PFSK-1 (cell line): ENCODE measurements at regions not wholly inside any gene's neighbourhood (a gene's known extent, or its start where the extent isn't known, plus 50 kb on each side); places are given as distances from the start of the nearest gene placed in this dataset.

Experiments
- POLR2AphosphoS5 ChIP-seq: IDR thresholded peaks from 2 replicates; pipeline ENCODE4 v1.6.1; 2012; ENCODE audit warnings: low read depth, mild to moderate bottlenecking, control low read depth, low read length, moderate library complexity
- SIN3A ChIP-seq: IDR thresholded peaks from 2 replicates; pipeline ENCODE4 v1.6.1; 2012; ENCODE audit warnings: mild to moderate bottlenecking, low read length, moderate library complexity, borderline replicate concordance; ENCODE audit not compliant: insufficient read depth
- TAF1 ChIP-seq: IDR thresholded peaks from 2 replicates; pipeline ENCODE4 v1.6.1; 2012; ENCODE audit warnings: low read length, control low read depth, borderline replicate concordance; ENCODE audit not compliant: insufficient read depth
- TF ChIP-seq, protein P1 (sequence below), 2 experiments: IDR thresholded peaks; 2 replicates each; pipeline versions ENCODE4 v1.6.1 to v1.8.0; 2011 to 2012; ENCODE audit warnings: low read depth in 2 of 2, low read length in 2 of 2, control low read depth in 1 of 2, inconsistent platforms in 1 of 2, mild to moderate bottlenecking in 1 of 2, moderate library complexity in 1 of 2; ENCODE audit not compliant: insufficient read depth in 1 of 2

DNA sequence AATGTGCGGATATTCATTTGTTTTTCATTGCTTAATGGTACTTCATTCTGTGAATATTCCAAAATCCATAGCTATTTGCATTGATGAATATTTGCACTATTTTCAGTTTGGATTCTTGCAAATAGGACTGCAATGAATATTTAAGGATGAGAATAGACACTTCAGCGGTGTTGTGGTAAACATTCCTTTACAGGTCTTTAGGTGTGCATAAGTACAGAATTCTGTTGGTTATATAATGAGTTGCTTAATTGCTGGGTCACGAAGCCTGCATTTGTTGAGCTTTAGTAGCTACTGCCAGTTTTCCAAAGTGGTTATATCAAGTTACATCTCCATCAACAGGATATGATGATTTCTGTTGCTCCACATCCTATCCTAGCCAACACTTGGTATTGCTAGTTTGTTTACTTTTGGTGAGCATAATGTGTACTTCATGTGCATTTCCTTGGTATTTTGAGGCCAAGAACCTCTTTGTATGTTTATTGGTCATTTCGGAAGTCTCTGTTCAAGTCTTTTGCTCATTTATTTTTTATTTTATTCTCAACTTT lies 64.2 kb upstream of the CYYR1 start:
- TF ChIP-seq POLR2AphosphoS5: no peak
- TF ChIP-seq, protein P1, sequence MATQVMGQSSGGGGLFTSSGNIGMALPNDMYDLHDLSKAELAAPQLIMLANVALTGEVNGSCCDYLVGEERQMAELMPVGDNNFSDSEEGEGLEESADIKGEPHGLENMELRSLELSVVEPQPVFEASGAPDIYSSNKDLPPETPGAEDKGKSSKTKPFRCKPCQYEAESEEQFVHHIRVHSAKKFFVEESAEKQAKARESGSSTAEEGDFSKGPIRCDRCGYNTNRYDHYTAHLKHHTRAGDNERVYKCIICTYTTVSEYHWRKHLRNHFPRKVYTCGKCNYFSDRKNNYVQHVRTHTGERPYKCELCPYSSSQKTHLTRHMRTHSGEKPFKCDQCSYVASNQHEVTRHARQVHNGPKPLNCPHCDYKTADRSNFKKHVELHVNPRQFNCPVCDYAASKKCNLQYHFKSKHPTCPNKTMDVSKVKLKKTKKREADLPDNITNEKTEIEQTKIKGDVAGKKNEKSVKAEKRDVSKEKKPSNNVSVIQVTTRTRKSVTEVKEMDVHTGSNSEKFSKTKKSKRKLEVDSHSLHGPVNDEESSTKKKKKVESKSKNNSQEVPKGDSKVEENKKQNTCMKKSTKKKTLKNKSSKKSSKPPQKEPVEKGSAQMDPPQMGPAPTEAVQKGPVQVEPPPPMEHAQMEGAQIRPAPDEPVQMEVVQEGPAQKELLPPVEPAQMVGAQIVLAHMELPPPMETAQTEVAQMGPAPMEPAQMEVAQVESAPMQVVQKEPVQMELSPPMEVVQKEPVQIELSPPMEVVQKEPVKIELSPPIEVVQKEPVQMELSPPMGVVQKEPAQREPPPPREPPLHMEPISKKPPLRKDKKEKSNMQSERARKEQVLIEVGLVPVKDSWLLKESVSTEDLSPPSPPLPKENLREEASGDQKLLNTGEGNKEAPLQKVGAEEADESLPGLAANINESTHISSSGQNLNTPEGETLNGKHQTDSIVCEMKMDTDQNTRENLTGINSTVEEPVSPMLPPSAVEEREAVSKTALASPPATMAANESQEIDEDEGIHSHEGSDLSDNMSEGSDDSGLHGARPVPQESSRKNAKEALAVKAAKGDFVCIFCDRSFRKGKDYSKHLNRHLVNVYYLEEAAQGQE (IDR thresholded peaks at IDR 0.05; ENCODE audit: insufficient read depth in 1 of 2, low read depth in 2 of 2, low read length in 2 of 2): no peak
- TF ChIP-seq TAF1: no peak
- TF ChIP-seq SIN3A: no peak
